Posterior vena cava (tissue), 2 donors: ENCODE measurements at regions not wholly inside any gene's neighbourhood (a gene's known extent, or its start where the extent isn't known, plus 50 kb on each side); places are given as distances from the start of the nearest gene placed in this dataset.
"Not testable (repeated sequence)": the region's sequence is repeated elsewhere in the genome, so short reads cannot be mapped to it uniquely, and the experiment has no call there.

Source experiments
- DNase-seq: peaks from one replicate; pipeline ENCODE4 v3.0.0-alpha.2; 2020; ENCODE audit warnings: low spot score
- intact Hi-C, 2 donors: fragments of 100-400 bp; cut with DNase I; formaldehyde crosslinking; loops; one replicate each; pipeline versions ENCODE4 v1.14.1 to v1.14.2; 2022 to 2023
- donor health status: DM: yes; HTN: yes; CAD: no.
- donor health status: DM: yes; HTN: yes; CAD: no.

DNA sequence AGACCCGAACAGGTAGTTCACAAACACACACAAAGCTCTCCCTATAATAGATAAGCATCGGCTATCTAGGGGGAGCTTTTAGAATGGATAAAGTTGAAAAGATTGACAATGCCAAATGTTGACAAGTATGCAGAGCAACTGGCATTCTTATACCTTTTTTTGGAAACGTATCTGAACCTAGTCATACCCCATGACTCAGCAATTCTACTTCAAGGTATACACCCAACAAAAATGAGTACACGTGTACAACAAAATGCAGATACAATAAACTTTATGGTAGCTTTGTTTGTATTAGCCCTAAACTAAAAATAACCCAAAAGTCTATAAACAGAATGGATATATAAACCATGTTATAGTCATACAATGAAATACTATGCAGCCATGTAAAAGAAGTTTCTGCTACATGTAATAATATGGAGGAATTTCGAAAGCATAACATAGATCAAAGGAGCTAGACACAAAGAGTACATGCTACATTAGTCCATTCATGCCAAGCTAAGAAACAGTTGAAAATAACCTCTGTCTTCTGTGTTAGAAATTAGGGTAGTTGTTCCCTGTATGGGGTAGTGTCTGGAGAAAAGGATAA is 718.5 kb upstream of the ZNF608 start:
- no peak for DNase-seq
- intact Hi-C loops: no loop called here

DNA sequence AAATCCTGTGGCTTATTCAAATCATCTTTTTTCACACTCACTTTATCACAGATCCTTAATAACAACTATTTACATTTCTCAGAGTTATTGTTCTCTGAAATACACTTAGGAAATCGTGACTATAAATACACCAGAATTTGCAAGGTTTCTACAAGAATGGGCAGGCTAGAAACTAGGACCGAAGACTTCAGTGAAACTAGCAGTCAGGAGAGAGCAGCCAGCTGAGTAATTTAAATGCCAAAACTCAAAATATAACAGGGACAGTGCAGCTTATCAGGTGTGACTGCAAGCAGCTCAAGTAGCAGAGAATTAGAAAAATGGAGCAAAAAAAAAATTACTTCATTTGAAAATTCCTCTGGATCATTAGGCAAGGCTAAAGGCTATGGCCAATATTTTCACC is 719.3 kb upstream of the ZNF608 start:
- intact Hi-C loops: no loop called here
- no peak for DNase-seq

DNA sequence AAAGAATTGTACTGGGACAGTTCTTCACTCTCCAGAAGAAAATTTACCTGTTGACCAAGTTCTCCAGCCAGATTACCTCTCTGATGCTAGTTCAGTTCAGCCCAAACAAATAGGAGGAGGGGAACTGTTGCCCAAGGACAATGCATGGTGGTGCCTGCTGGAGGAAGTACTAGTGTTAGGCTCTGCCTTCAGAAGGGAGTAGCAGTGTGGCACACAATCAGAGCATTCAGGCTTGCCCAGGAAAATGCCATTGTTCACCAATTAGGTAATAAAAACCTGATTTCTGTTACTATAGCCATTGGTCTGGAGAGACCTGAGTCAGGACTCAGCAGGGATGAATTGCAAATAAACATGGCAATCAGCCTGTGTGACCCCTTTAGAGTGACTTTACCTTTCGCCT is 720.8 kb upstream of the ZNF608 start:
- intact Hi-C loops: no loop called here
- DNase-seq: no peak

DNA sequence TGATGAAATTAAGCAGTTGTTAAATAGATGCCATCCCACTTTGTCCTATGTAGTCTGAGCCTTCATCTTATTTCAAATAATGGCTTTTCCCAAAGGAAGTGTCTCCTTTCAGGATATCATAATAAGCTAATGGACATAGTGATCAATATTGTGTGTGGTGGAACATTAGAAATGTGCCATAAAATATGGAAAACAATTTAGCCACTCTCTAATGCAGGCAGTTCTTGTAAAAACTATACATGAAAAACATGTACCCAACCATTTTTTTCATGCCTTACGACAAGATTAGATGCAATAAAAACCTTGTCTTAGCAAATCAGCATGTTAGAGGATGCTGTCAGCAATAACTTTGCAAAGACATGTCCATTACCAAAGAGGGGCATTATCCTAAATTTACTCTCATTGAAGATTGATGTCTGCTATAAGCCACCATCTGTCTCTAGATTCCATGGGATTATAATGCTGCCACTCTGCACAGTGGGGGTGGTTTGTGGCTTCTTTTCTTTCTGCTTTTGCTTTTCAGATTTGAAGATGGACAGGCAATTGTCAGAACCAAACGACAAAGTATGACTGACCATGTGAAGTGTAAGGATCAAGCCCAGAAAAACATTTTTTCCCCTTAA is 724.0 kb upstream of the ZNF608 start:
- intact Hi-C loops: no loop called here
- no peak for DNase-seq

DNA sequence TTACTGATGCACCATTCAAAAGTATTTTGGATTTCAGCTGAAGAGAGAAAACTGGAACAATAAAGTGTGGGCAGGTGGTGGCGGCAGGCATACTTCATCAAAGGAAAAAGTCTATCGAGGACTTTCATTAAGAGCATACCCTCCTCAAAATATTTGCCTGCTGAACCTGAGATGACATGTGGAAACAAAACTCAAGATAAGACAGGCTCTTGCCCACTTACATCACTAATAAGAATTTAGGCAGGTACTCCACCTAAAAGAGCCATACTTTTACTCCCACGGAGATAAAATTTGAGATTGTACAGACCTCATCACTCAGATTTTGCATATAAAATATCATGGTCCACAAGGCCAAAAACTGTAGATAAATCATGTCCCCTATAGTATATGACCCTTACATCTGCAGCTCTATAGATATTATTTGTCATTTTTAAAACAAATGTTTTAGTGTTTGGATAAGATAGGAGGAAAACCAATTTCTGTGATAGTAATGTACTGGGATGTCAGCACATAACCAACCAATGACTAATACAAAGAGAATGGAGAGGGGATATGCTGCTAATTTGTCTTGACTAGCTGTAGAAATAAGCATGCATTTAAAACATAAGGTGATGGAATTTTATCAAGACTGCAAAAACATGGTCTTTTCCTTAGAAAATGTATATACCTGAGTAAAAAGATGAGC is 730.6 kb upstream of the ZNF608 start:
- intact Hi-C loops: no loop called here
- DNase-seq: no peak

DNA sequence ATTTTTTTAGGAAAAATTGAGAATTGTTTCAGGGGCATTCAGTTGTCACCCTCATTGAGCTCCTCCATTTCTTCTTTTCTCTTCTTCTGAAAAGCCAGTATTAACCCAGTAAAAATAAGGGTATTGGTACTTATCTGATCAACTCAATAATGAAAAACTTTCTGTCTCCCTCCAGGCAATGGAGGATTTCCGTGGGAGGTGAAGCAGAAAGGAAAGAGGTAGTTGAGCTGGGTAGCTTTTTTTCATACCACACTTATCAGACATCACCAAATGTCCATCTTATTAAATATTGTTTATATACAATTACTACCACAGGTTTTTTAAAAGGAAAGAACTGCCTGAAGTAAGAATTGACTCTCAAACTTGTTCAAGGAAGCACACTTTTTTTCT is 731.1 kb upstream of the ZNF608 start:
- no peak for DNase-seq
- intact Hi-C loops: no loop called here

DNA sequence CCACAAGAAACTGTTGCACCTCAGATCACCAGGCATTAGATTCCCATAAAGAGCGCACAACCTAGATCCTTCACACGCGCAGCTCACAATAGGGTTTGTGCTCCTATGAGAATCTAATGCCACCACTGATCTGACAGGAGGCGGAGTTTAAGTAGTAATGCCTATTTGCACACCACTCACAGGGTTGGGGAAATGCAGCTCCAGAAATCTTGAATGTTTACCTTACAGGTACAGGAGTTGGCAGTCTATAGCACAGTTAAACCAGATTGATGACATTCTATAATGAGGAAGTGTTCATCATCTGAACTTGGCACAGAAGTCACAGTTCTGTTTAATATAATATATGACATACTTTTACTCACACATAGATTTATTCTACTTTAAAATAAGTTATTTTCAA is 732.2 kb upstream of the ZNF608 start:
- intact Hi-C loops: no loop called here
- no peak for DNase-seq

DNA sequence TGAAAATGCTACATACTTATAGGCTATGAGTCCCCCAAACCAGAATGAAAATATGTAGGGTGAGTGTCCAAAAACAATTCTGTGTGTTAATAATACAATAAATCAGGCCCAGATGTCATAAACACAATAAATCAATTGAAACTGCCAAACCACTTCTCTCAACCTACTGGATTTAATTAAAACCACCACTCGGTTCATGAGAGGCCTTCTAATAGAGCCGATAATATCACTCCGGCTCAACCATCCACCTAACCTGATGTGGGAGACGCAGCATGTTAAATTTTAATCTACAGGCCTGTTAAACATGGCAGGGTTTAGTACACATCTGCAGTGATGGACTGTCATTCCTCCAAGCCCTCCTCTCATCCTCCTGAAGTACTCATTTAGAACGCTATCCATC is 734.5 kb upstream of the ZNF608 start:
- intact Hi-C loops: loop anchor here in 1 of 2 donors (10.0 kb wide), 1 partner anchor 736 kb away; the partner anchor contains the start of gene ZNF608
- DNase-seq: no peak

DNA sequence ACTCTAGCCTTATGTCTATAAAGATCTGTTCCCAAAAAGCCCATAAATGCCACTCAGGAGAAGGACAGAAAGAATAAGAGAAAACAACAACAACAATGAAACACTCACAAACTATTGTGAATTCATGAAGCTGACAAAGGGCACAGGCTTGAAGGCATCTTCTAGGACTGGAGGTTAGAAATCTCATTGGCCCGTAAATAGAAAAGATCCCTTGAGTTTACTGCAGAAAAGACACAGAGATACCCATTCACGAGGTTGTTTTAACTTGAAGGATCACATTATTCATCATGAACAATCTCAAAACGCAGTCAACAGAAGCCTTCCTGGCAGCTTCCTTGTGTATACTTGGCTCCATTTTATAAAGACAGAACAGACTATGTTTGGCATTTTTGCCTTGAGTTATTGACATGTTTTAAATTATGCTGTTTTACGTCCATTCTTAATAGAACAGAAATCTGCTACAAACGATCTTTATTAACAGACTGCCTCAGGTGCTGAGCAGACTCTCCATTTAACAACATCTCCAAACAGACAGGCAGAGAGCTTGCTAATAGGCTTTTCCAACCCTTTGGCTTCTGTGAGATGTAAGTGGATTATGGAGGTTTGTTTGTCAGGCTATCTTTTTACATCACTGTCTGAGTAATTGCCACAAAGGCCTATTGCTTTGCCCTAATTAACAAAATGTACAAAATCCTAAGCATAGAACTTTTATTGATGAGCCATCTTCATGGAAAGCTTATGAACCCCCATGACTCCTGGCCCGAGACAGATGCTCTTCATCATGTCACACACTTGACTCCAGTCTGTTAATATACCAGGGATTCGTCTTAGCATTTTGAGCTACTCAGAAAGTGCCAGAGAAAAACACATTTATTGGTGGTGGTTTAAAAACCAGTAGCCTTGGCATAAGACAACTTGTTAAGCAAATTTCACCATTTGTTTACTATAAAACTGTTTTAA is 735.3 kb upstream of the ZNF608 start:
- intact Hi-C loops: loop anchor here in 1 of 2 donors (10.0 kb wide), 1 partner anchor 737 kb away; the partner anchor contains the start of gene ZNF608
- no peak for DNase-seq

DNA sequence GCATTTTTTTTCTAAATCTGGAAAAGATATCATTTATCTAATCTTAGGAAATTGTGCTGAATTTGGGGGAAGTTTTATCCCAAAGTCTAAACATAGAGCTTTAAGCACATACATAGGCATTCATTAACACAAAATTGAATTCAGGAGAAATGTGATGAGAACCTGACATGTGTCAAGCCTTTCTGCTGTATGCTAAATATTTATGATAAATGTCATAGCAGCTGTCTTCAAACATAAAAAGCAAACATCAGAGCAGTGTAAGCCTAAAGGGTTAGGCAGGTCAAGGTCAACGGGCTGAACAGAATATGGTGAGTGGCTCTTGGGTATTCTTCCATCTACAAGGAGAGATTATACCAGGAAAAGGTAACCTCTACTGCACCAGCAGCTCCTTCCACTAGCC is 737.2 kb upstream of the ZNF608 start:
- no peak for DNase-seq
- intact Hi-C loops: loop anchor here in 1 of 2 donors (10.0 kb wide), 1 partner anchor 739 kb away; the partner anchor contains the start of gene ZNF608

DNA sequence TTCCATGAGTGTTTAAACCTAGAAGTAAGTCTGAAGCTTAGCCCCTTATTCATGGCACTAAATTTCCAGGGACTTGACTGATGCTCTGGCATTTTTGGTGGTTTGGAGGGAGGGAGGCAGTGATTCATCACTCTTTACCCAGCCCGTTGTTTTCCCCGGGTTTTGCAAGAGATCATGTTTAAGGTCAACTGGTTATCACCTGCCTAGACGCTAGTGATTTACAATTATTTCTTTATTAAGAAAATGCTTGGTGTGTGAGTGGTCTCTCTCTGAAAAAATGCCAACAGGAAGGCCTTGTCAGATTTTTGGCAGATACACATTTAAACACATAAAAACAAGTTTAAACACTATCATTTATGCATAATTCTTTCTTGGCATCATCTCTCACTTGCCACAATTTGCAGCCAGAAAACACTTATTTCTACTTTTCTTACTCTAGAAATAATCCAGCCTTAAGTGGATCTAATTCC is 737.9 kb upstream of the ZNF608 start:
- DNase-seq: no peak
- intact Hi-C loops: loop anchor here in 1 of 2 donors (10.0 kb wide), 1 partner anchor 740 kb away; the partner anchor contains the start of gene ZNF608

DNA sequence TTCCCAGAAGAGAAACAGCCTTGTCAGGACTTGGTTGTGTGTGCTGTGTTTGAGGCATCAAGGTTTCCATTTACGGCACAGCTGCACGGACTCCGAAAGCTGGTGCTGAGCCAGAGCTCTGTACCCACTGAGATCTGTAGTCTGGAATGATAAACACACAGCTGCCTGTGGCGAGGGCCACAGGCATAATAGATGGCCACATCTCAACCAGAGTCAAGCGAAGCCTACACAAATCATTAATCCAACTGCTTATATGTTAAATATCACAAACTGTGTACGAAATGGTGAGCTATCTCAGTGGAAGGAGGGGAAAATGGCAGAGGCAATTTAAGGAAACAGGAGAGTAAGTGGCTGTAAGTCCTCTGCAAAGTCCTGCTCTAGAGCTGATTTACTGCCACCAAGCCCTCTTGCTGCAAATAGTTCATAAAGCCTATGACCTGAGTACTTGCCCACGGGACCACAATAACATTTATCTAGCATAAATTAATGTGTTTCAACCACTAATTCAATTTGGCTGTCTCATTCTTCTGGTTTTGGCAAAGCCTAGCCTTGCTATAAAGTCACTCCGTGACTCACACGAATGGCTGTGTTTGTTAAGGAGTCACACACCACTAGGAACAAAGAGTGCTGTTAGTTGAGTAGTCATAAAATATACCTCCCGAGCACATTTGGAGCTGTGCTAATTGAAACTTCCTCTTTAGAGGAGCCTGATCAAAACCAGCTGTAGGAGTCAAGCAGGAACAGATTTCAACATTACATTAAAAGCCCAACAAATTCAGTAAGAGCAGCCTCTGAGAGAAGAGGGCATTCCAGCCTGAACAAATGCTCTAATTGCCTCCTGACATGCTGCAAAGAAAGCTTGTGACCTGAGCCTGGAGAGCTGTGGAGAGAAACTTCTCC is 738.6 kb upstream of the ZNF608 start:
- intact Hi-C loops: loop anchor here in 1 of 2 donors (10.0 kb wide), 1 partner anchor 740 kb away; the partner anchor contains the start of gene ZNF608
- DNase-seq: peak; percentile 87

DNA sequence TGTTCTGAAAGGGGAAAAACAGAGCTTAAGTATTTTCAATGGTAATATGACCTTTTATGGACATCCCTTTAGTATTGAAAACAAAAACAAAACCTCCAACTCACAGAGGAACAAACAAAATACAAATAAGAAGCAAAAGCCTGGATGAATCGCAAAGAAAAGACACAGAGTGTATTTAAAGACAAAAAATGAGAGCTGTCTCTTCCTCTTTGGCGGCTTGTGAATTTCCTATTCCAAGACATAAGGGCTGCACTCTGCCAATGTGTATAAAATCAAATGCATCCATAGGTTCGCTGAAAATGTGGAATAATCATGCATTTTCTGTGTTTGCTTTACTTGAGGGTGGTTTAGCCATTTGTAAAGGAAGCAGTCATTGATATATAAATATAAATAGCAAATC is 739.3 kb upstream of the ZNF608 start:
- no peak for DNase-seq
- intact Hi-C loops: loop anchor here in 1 of 2 donors (10.0 kb wide), 1 partner anchor 741 kb away; the partner anchor contains the start of gene ZNF608

DNA sequence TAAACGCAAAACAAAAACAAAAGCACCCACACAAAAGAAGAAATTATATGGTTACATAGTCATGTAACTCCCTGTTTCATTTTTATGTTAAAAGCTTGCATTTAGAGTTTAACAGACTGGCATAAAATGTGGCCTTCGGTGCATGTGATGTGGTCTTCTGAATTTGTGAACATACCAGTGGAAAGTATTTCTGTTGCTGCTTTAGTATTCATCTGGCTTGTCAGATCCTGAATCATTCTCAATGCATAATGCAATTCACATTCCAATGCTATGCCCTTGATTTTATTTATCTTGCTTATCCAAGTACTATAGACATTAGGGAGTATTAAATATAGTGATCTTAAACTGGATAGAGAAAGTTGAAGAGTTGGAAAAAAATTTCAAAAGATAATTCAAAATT is 740.2 kb upstream of the ZNF608 start:
- intact Hi-C loops: loop anchor here in 1 of 2 donors (10.0 kb wide), 1 partner anchor 742 kb away; the partner anchor contains the start of gene ZNF608

DNA sequence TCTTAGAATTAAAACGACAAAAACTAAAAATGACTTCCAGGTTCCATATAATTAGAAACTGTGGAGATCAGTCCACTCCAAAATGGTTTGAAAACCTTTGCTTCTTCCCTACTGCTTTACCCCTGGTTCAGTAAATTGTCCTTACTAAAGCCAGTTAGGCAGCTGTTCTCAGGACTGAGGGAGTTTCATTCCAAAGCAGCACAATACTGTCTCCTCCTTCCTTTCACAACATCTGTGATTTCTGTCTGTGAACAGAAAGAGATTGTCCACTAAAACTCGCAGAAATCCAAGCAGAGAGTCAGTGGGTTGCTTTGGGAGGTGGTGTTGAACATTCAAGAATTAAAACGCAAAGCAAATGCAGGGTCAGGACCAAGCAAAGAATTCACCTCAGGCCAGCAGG is 740.8 kb upstream of the ZNF608 start:
- intact Hi-C loops: loop anchor here in 1 of 2 donors (10.0 kb wide), 1 partner anchor 742 kb away; the partner anchor contains the start of gene ZNF608
- DNase-seq: no peak

More for the DNA sequence above, 740.2 kb upstream of the ZNF608 start:
- no peak for DNase-seq

DNA sequence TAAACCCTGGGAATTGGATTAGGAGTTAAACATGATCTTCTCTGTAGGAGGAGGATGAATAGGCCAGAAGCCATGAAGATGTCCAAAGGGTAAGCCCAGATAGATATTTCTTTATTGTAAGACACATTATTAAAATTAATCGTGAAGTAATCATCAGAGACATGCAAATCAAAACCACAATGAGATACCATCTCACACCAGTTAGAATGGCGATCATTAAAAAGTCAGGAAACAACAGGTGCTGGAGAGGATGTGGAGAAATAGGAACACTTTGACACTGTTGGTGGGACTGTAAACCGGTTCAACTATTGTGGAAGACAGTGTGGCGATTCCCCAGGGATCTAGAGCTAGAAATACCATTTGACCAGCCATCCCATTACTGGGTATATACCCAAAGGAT is 741.2 kb upstream of the ZNF608 start:
- intact Hi-C loops: loop anchor here in 1 of 2 donors (10.0 kb wide), 1 partner anchor 743 kb away; the partner anchor contains the start of gene ZNF608
- DNase-seq: not testable (repeated sequence)

DNA sequence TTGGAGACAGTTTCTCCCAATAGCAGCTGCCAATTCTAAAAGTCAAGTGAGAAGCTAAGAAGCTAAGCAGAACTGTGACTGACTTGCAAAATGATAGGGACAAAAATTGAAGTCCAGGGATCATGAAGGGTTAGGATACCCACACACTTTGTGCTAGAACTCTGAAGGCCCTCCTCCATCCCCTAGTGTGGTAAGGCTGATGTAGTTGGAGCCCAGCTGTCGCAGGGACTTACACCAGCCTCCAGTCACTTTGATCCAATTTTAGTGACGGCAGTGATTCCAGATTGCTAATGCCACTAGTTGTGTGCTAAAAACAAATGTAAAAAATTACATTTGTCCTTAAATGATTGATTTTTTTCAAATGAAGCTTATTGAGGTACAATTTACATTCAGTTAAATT is 742.7 kb upstream of the ZNF608 start:
- intact Hi-C loops: loop anchor here in 1 of 2 donors (10.0 kb wide), 1 partner anchor 744 kb away; the partner anchor contains the start of gene ZNF608
- no peak for DNase-seq
